SK-N-SH (cell line): ENCODE measurements at regions not wholly inside any gene's neighbourhood (a gene's known extent, or its start where the extent isn't known, plus 50 kb on each side); places are given as distances from the start of the nearest gene placed in this dataset.

Source experiments
- CTCF ChIA-PET: fragments of 300-600, 350-600 bp; formaldehyde crosslinking; extraction: SDS; loops from one replicate; lab custom pipeline; 2021; lab: Yijun Ruan, JAX
- POLR2A ChIA-PET: fragments of 350-600 bp; sonication (Branson Sonifier 250); formaldehyde crosslinking; extraction: SDS; loops from one replicate; lab custom pipeline; 2020; ENCODE audit warnings: antibody characterized with exemption, inconsistent platforms; lab: Yijun Ruan, JAX
- DNase-seq: peaks from one replicate; pipeline ENCODE4 v3.0.0; 2012
- H2AFZ ChIP-seq: fragments of 200-600 bp; sonication (generic); 2 replicates; pipeline ENCODE4 v1.8.1; 2016; ENCODE audit warnings: antibody characterized with exemption, mild to moderate bottlenecking, low read depth
- H3F3A ChIP-seq: fragments of 200-600 bp; sonication (generic); replicated peaks from 2 replicates; pipeline ENCODE3; 2016; ENCODE audit warnings: antibody characterized with exemption, mild to moderate bottlenecking; ENCODE audit not compliant: insufficient read depth
- H3K27ac ChIP-seq, 2 experiments: fragments of 200-500 bp in 1 of 2; fragments of 200-600 bp in 1 of 2; sonication (Bioruptor generic) in 1 of 2; sonication (generic), shearing (Covaris generic) in 1 of 2; 2 replicates each; pipeline versions ENCODE4 v1.5.1 to v1.6.1; 2014 to 2016; ENCODE audit warnings: low read depth in 2 of 2, inconsistent platforms in 1 of 2, low read length in 1 of 2, mild to moderate bottlenecking in 1 of 2, mixed read lengths in 1 of 2
- H3K27me3 ChIP-seq: fragments of 200-600 bp; sonication (generic), shearing (Covaris generic); 2 replicates; pipeline ENCODE4 v1.6.1; 2016; ENCODE audit warnings: mixed run types; ENCODE audit not compliant: insufficient read depth
- H3K36me3 ChIP-seq, 2 experiments: fragments of 200-500 bp in 1 of 2; fragments of 200-600 bp in 1 of 2; sonication (Bioruptor generic) in 1 of 2; sonication (generic) in 1 of 2; replicated peaks in 1 of 2; 2 replicates each; pipeline versions ENCODE3 to v1.5.1; 2014 to 2016; ENCODE audit warnings: low read length in 1 of 2, mild to moderate bottlenecking in 1 of 2; ENCODE audit not compliant: insufficient read depth in 2 of 2, control insufficient read depth in 1 of 2
- H3K4me1 ChIP-seq, 2 experiments: fragments of 200-500 bp in 1 of 2; fragments of 200-600 bp in 1 of 2; sonication (Bioruptor generic) in 1 of 2; sonication (generic), shearing (Covaris generic) in 1 of 2; 2 replicates each; pipeline versions ENCODE4 v1.5.1 to v1.6.1; 2014 to 2016; ENCODE audit warnings: low read depth in 1 of 2, low read length in 1 of 2, mixed run types in 1 of 2; ENCODE audit not compliant: insufficient read depth in 2 of 2, control insufficient read depth in 1 of 2
- H3K4me2 ChIP-seq: fragments of 200-600 bp; sonication (generic), shearing (Covaris generic); 2 replicates; pipeline ENCODE4 v1.6.1; 2017; ENCODE audit warnings: mixed run types
- H3K4me3 ChIP-seq, 2 experiments: fragments of 200-500 bp in 1 of 2; fragments of 200-600 bp in 1 of 2; sonication (Bioruptor generic) in 1 of 2; sonication (generic), shearing (Covaris generic) in 1 of 2; 2 replicates each; pipeline versions ENCODE4 v1.5.1 to v1.8.1; 2014 to 2016; ENCODE audit warnings: low read depth in 2 of 2, inconsistent platforms in 1 of 2, low read length in 1 of 2, mild to moderate bottlenecking in 1 of 2, mixed read lengths in 1 of 2, moderate library complexity in 1 of 2
- H3K79me2 ChIP-seq: fragments of 200-600 bp; sonication (generic); 2 replicates; pipeline ENCODE4 v1.8.1; 2017; ENCODE audit warnings: mild to moderate bottlenecking; ENCODE audit not compliant: insufficient read depth
- H3K9ac ChIP-seq: fragments of 200-600 bp; sonication (generic); 2 replicates; pipeline ENCODE4 v1.6.1; 2017; ENCODE audit warnings: mixed run types
- H3K9me2 ChIP-seq: fragments of 200-600 bp; sonication (generic); 2 replicates; pipeline ENCODE4 v1.6.1; 2017; ENCODE audit warnings: mixed run types
- H3K9me3 ChIP-seq: fragments of 200-600 bp; sonication (generic); 2 replicates; pipeline ENCODE4 v1.6.1; 2017; ENCODE audit warnings: mixed run types, mild to moderate bottlenecking, moderate library complexity
- H4K20me1 ChIP-seq: fragments of 200-600 bp; sonication (generic); 2 replicates; pipeline ENCODE4 v1.6.1; 2017; ENCODE audit warnings: mild to moderate bottlenecking, mixed run types; ENCODE audit not compliant: insufficient read depth
- CTCF ChIP-seq: fragments of 200-600 bp; sonication (generic); IDR thresholded peaks from 2 replicates; pipeline ENCODE4 v1.6.1; 2017; ENCODE audit warnings: antibody characterized with exemption, mild to moderate bottlenecking, moderate library complexity
- FOSL2 ChIP-seq: IDR thresholded peaks from 2 replicates; pipeline ENCODE4 v1.4.0; 2012; ENCODE audit warnings: low read depth, mild to moderate bottlenecking, moderate library complexity, borderline replicate concordance
- FOXJ3 ChIP-seq: sonication (generic); formaldehyde crosslinking; IDR thresholded peaks from 2 replicates; pipeline ENCODE4 v1.5.1; 2020; ENCODE audit warnings: mild to moderate bottlenecking, missing genetic modification reagents
- GATA2 ChIP-seq: sonication (generic); formaldehyde crosslinking; IDR thresholded peaks from 2 replicates; pipeline ENCODE4 v1.5.0; 2020; ENCODE audit warnings: mild to moderate bottlenecking, missing genetic modification reagents
- IRF3 ChIP-seq: fragments of 150-350 bp; IDR thresholded peaks from 2 replicates; pipeline ENCODE4 v1.6.1; 2016; ENCODE audit warnings: mild to moderate bottlenecking, low read depth, low read length
- MAX ChIP-seq: IDR thresholded peaks from 2 replicates; pipeline ENCODE4 v1.4.0; 2012; ENCODE audit warnings: low read depth
- MXI1 ChIP-seq: IDR thresholded peaks from 2 replicates; pipeline ENCODE4 v1.6.1; 2012; ENCODE audit warnings: mild to moderate bottlenecking, low read depth, low read length, improper control_type of control experiment
- NFIC ChIP-seq: IDR thresholded peaks from 2 replicates; pipeline ENCODE4 v1.4.0; 2012; ENCODE audit warnings: borderline replicate concordance
- NRF1 ChIP-seq: IDR thresholded peaks from 2 replicates; pipeline ENCODE4 v1.6.1; 2012; ENCODE audit warnings: low read depth, mild to moderate bottlenecking, low read length
- PBX3 ChIP-seq: IDR thresholded peaks from 2 replicates; pipeline ENCODE4; 2012
- RCOR1 ChIP-seq: fragments of 150-350 bp; IDR thresholded peaks from 2 replicates; pipeline ENCODE4 v1.6.1; 2017; ENCODE audit warnings: antibody characterized with exemption, low read length
- SIN3A ChIP-seq: IDR thresholded peaks from 2 replicates; pipeline ENCODE4 v1.6.1; 2012; ENCODE audit warnings: low read depth, mild to moderate bottlenecking, low read length, moderate library complexity, borderline replicate concordance
- SMC3 ChIP-seq: IDR thresholded peaks from 2 replicates; pipeline ENCODE4 v1.6.1; 2012; ENCODE audit warnings: low read depth, low read length, improper control_type of control experiment
- TAF1 ChIP-seq: IDR thresholded peaks from 2 replicates; pipeline ENCODE4 v1.6.1; 2012; ENCODE audit warnings: low read depth, mild to moderate bottlenecking, low read length, moderate library complexity, borderline replicate concordance
- TCF12 ChIP-seq: IDR thresholded peaks from 2 replicates; pipeline ENCODE4 v1.4.0; 2012
- USF1 ChIP-seq: IDR thresholded peaks from 2 replicates; pipeline ENCODE4 v1.4.0; 2012; ENCODE audit warnings: low read depth, borderline replicate concordance
- whole genome bisulfite sequencing: methylation state at CpG from one replicate; pipeline ENCODE4 v1.1.6; 2017; ENCODE audit warnings: low lambda C conversion rate; 5-methylcytosine and 5-hydroxymethylcytosine counted together

GRCh38 chr3:128555098-128555825 lies 62.3 kb upstream of the GATA2 start:
- Histone ChIP-seq H2AFZ (no peak overlapping the region), H3K4me1 (peaks cover 0 to 8% of the 10 kb centered on the region in 2 experiments; a peak in 1 of 4 replicates), H4K20me1 (no peaks in the 10 kb centered on the region), H3K79me2 (no peaks in the 10 kb centered on the region), H3F3A (no peaks in the 10 kb centered on the region), H3K9me3 (no peaks in the 10 kb centered on the region), H3K27me3 (no peaks in the 10 kb centered on the region), H3K27ac (no peak overlapping the region), H3K9ac (no peak overlapping the region), H3K4me3 (no peak overlapping the region), H3K36me3 (no peaks in the 10 kb centered on the region), H3K4me2 (no peak overlapping the region), H3K9me2 (no peaks in the 10 kb centered on the region)
- 93% methylated on average over 46 of the region's 68 CpGs for WGBS
- ChIA-PET CTCF (no interaction called here), POLR2A (no interaction called here)
- peak; percentile 48 for DNase-seq
- TF ChIP-seq PBX3, result no peak
- TF ChIP-seq RCOR1, result no peak
- TF ChIP-seq NRF1, result no peak
- TF ChIP-seq FOSL2, result no peak
- no peak for TF ChIP-seq GATA2
- TF ChIP-seq USF1, result no peak
- no peak for TF ChIP-seq TAF1
- no peak for TF ChIP-seq CTCF
- no peak for TF ChIP-seq NFIC
- no peak for TF ChIP-seq SIN3A
- no peak for TF ChIP-seq MXI1
- no peak for TF ChIP-seq MAX

GRCh38 chr3:128554465-128555097 lies 61.6 kb upstream of the GATA2 start:
- Histone ChIP-seq H3K27ac (no peak overlapping the region), H3K79me2 (no peaks in the 10 kb centered on the region), H3K9me3 (no peaks in the 10 kb centered on the region), H3K9ac (no peak overlapping the region), H2AFZ (no peak overlapping the region), H3K27me3 (no peaks in the 10 kb centered on the region), H3K9me2 (no peaks in the 10 kb centered on the region), H3K36me3 (no peaks in the 10 kb centered on the region), H3F3A (peaks cover 2% of the 10 kb centered on the region), H4K20me1 (no peaks in the 10 kb centered on the region), H3K4me1 (peaks cover 1 to 14% of the 10 kb centered on the region in 2 experiments; a peak in 2 of 4 replicates), H3K4me2 (no peak overlapping the region), H3K4me3 (no peak overlapping the region)
- TF ChIP-seq TCF12 (no peak), IRF3 (no peak), FOXJ3 (no peak), SMC3 (no peak), SIN3A (no peak)
- CTCF ChIA-PET, result interaction anchor here (0.6 to 0.8 kb wide), 2 partner anchors 21 to 30 kb away, joined by 3 to 4 read pairs; no protein-coding TSS in a partner anchor
- POLR2A ChIA-PET, result interaction anchor here (0.7 kb wide), 1 partner anchor 181 kb away, joined by 3 read pairs; no protein-coding TSS in a partner anchor
- WGBS, result 93% methylated on average over 27 of the region's 28 CpGs
- no peak for DNase-seq
